Calu3 (cell line): ENCODE measurements at regions not wholly inside any gene's neighbourhood (a gene's known extent, or its start where the extent isn't known, plus 50 kb on each side); places are given as distances from the start of the nearest gene placed in this dataset.

Source experiments
- BruUV-seq: library from RNA; stranded (reverse); fragments of 400-500 nt; replicated peaks from 2 replicates; lab custom pipeline; 2021; lab: Mats Ljungman, UMichigan
- CTCF ChIA-PET: fragments of 300-600 bp; sonication (Branson Sonifier 250); formaldehyde crosslinking; loops from one replicate; lab custom pipeline; 2022; ENCODE audit warnings: antibody characterized with exemption; lab: Charles Lee
- DNase-seq: peaks from one replicate; pipeline ENCODE4 v3.0.0; 2022
- H3K27ac Mint-ChIP-seq: one replicate; pipeline ENCODE4 v1.8.0; 2022; ENCODE audit warnings: mixed read lengths; ENCODE audit not compliant: unreplicated experiment
- H3K27me3 Mint-ChIP-seq: one replicate; pipeline ENCODE4 v1.8.0; 2022; ENCODE audit warnings: mixed read lengths; ENCODE audit not compliant: unreplicated experiment
- H3K36me3 Mint-ChIP-seq: one replicate; pipeline ENCODE4 v1.8.0; 2022; ENCODE audit warnings: mild to moderate bottlenecking, moderate library complexity, mixed read lengths; ENCODE audit not compliant: insufficient read depth, unreplicated experiment
- H3K4me1 Mint-ChIP-seq: one replicate; pipeline ENCODE4 v1.8.0; 2022; ENCODE audit warnings: mild to moderate bottlenecking, low read depth, mixed read lengths; ENCODE audit not compliant: unreplicated experiment
- H3K4me3 Mint-ChIP-seq: one replicate; pipeline ENCODE4 v1.8.0; 2022; ENCODE audit warnings: mild to moderate bottlenecking, low read depth, moderate library complexity, mixed read lengths; ENCODE audit not compliant: unreplicated experiment
- H3K9me3 Mint-ChIP-seq: one replicate; pipeline ENCODE4 v1.8.0; 2022; ENCODE audit warnings: low read depth, mixed read lengths; ENCODE audit not compliant: unreplicated experiment
- intact Hi-C: fragments of 100-400 bp; cut with micrococcal nuclease; formaldehyde crosslinking; loops from one replicate; pipeline ENCODE4 v1.10.0; 2022; ENCODE audit not compliant: unreplicated experiment
- TF ChIP-seq, protein P1 (sequence below): fragments of 200-600 bp; IDR thresholded peaks from one replicate; pipeline ENCODE4 v1.8.0; 2022; ENCODE audit warnings: antibody characterized with exemption; ENCODE audit not compliant: unreplicated experiment

DNA sequence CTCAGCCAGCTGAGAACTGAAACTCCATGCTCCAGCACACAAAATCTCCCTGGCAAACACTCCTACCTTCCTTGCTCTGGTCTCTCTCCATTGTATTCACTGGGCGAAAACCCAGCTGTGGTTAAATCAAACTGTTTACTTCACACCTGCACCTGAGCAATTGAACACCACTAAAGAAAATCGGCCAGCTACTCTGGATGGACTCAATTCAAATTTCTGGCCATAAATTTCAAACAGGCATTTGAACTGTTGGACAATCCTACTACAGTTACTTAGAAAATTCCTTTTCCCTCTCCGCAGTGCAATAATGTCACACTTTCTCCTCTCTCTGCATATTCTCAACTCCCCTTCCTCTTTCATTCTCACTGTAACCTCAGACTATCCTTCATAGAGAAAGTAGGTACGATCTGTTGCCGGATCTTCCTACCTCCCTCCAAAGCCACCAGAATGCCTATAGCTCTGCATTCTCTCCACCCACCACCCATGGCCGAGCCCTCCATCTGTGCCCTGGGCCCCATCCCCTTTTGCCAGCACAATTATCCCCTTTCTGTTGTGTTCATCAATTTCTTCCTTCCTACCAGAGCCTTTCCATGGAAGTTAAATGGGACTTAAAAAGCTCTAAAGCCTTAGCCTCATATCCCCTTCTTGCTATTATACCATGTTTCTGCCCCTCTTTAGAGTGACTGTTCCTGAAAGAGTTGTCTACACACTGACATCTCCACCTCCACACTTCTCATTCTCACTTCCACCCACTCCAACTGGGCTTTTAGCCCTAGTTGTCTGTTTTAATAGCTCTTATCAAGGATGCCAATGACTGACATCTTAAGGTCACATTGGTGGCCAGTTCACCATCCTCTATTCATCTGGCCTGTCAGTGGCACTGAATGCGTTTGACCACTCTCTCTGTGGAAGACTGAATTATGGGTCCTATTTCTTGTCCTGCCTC, 127.5 kb upstream of the SLC1A4 start:
- CTCF ChIA-PET = interaction anchor here (0.6 to 0.9 kb wide), 3 partner anchors 111 to 114 kb away, joined by 3 to 5 read pairs (median 4); no protein-coding TSS in a partner anchor
- intact Hi-C loops = loop anchor here (5.0 kb wide), 1 partner anchor 109 kb away; no protein-coding TSS in a partner anchor
- H3K4me3 Mint-ChIP-seq = no peak overlapping the region
- H3K9me3 Mint-ChIP-seq = no peaks in the 10 kb centered on the region
- peaks cover 16% of the 10 kb centered on the region for H3K4me1 Mint-ChIP-seq
- H3K27me3 Mint-ChIP-seq = no peaks in the 10 kb centered on the region
- H3K27ac Mint-ChIP-seq = no peak overlapping the region
- no TSS peak for BruUV-seq
- TF ChIP-seq, protein P1, sequence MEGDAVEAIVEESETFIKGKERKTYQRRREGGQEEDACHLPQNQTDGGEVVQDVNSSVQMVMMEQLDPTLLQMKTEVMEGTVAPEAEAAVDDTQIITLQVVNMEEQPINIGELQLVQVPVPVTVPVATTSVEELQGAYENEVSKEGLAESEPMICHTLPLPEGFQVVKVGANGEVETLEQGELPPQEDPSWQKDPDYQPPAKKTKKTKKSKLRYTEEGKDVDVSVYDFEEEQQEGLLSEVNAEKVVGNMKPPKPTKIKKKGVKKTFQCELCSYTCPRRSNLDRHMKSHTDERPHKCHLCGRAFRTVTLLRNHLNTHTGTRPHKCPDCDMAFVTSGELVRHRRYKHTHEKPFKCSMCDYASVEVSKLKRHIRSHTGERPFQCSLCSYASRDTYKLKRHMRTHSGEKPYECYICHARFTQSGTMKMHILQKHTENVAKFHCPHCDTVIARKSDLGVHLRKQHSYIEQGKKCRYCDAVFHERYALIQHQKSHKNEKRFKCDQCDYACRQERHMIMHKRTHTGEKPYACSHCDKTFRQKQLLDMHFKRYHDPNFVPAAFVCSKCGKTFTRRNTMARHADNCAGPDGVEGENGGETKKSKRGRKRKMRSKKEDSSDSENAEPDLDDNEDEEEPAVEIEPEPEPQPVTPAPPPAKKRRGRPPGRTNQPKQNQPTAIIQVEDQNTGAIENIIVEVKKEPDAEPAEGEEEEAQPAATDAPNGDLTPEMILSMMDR = no peak
- peaks cover 5% of the 10 kb centered on the region for H3K36me3 Mint-ChIP-seq
- DNase-seq = no peak

DNA sequence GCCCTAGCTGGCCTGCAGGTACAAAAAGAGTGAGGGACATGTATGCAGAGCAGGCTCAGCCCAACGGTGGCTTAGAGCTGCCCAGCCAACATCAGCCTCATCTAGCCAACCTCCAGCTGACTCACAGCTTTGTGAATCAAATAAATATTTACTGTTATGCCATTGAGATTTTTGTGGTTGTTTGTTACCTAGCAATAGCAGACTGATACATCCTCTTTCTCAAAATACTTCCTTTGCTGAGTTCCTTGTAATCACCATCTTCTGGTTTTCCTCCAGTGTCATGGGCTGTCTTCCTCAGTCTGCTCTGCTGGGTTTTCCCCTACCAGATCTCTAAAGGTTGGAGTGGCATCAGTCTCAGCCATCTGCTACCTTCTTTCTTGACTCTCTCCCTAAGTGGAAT, 126.6 kb upstream of the SLC1A4 start:
- peaks cover 21% of the 10 kb centered on the region for H3K4me1 Mint-ChIP-seq
- TF ChIP-seq, protein P1 = no peak
- DNase-seq = no peak
- BruUV-seq = no TSS peak
- H3K27ac Mint-ChIP-seq = no peak overlapping the region
- CTCF ChIA-PET = interaction anchor here (0.6 to 0.9 kb wide), 2 partner anchors 112 to 408 kb away, joined by 4 to 8 read pairs; partner anchors contain the start of gene LGALSL
- peaks cover 5% of the 10 kb centered on the region for H3K36me3 Mint-ChIP-seq
- intact Hi-C loops = loop anchor here (5.0 kb wide), 1 partner anchor 110 kb away; no protein-coding TSS in a partner anchor
- H3K4me3 Mint-ChIP-seq = no peak overlapping the region
- H3K9me3 Mint-ChIP-seq = no peaks in the 10 kb centered on the region
- H3K27me3 Mint-ChIP-seq = no peaks in the 10 kb centered on the region

DNA sequence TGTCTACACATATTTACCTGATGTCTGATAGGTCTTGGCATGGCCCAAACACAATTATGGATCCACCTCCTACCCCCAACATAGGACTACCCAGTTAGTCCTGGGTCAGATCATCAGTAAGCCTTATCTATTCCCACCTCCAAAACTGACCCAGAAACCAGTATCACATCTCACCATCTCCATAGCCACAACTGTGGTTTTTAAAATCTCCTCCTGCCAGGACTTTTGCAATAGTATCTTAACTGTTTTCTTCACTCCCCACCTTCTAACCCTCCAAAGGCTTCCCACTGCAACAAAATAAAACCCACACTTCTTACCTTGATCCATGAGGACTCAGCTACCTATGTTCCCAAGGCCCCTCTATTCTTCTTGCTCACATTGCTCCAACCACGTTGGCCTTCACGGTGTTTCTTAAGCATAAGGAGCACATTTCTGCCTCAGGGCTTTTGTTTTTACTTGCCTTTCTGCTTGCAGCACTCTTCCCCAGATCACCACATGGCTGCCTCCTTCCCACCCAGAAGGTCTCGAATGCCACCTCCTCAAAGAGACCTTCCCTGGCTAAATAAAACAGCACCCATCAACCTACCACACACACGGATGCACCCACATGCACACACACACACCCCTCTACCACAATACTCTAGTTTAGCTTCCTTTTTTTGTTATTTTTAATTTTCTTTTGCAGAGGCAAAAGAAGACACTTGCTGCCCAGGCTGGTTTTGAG, 125.9 kb upstream of the SLC1A4 start:
- CTCF ChIA-PET = interaction anchor here (0.6 to 0.9 kb wide), 2 partner anchors 112 to 409 kb away, joined by 4 to 8 read pairs; partner anchors contain the start of gene LGALSL
- no peak for DNase-seq
- intact Hi-C loops = loop anchor here (5.0 kb wide), 1 partner anchor 111 kb away; no protein-coding TSS in a partner anchor

More for the DNA sequence above, 125.9 kb upstream of the SLC1A4 start:
- Mint-ChIP-seq H3K27me3 (no peaks in the 10 kb centered on the region), H3K27ac (no peak overlapping the region), H3K4me3 (no peak overlapping the region), H3K36me3 (peaks cover 5% of the 10 kb centered on the region), H3K4me1 (peaks cover 21% of the 10 kb centered on the region), H3K9me3 (no peaks in the 10 kb centered on the region)
- BruUV-seq = no TSS peak
- TF ChIP-seq, protein P1 = no peak
